GM12878 (cell line): ENCODE measurements at regions not wholly inside any gene's neighbourhood (a gene's known extent, or its start where the extent isn't known, plus 50 kb on each side); places are given as distances from the start of the nearest gene placed in this dataset.

ENCODE experiments used
- ATAC-seq: fragments of 200-7000 bp; cut with Tn5 transposase; 3 replicates; pipeline ENCODE4 v1.9.1; 2020; ENCODE audit warnings: mild to moderate bottlenecking, moderate library complexity
- BruUV-seq: library from RNA; stranded (reverse); fragments of 400-500 nt; replicated peaks from 2 replicates; lab custom pipeline; 2021; lab: Mats Ljungman, UMichigan
- CTCF ChIA-PET: fragments of 300-600 bp; sonication (Branson Sonifier 250); formaldehyde crosslinking; extraction: SDS; loops from one replicate; lab custom pipeline; 2021; ENCODE audit warnings: inconsistent platforms; lab: Yijun Ruan, JAX
- POLR2A ChIA-PET: fragments of 350-600 bp; formaldehyde crosslinking; extraction: SDS; loops from one replicate; lab custom pipeline; 2021; ENCODE audit warnings: inconsistent platforms; lab: Charles Lee
- RAD21 ChIA-PET: fragments of 300-600 bp; sonication (Branson Sonifier 250); formaldehyde crosslinking; loops from one replicate; lab custom pipeline; 2023; ENCODE audit warnings: antibody characterized with exemption; ENCODE audit not compliant: unreplicated experiment; lab: Charles Lee
- SMC1A ChIA-PET: fragments of 300-600 bp; sonication (Branson Sonifier 250); formaldehyde crosslinking; loops from one replicate; lab custom pipeline; 2023; ENCODE audit not compliant: unreplicated experiment, uncharacterized antibody; lab: Charles Lee
- DNase-seq: peaks from one replicate; pipeline ENCODE4 v3.0.0-alpha.2; 2011; ENCODE audit warnings: low read depth, low spot score
- FAIRE-seq: peaks from 3 replicates; lab custom pipeline; 2011; peaks lifted over from hg19 to GRCh38; lab: Jason Lieb, UNC
- H2AFZ ChIP-seq: 2 replicates; pipeline ENCODE4 v1.6.0; 2011; ENCODE audit warnings: low read depth, low read length, control low read depth; ENCODE audit not compliant: control insufficient read depth
- H3K27ac ChIP-seq: 2 replicates; pipeline ENCODE4 v1.5.1; 2011; ENCODE audit warnings: control low read depth; ENCODE audit not compliant: control insufficient read depth, insufficient read depth
- H3K27me3 ChIP-seq, 2 experiments: replicated peaks in 1 of 2; 2 replicates each; pipeline versions ENCODE4 v1.6.0 to v1.6.1; 2011; ENCODE audit warnings: low read length in 1 of 2; ENCODE audit not compliant: control insufficient read depth in 2 of 2, insufficient read depth in 2 of 2
- H3K36me3 ChIP-seq, 2 experiments: 2 replicates each; pipeline ENCODE4 v1.5.1; 2011; ENCODE audit warnings: low read length in 1 of 2; ENCODE audit not compliant: control insufficient read depth in 2 of 2, insufficient read depth in 2 of 2
- H3K4me1 ChIP-seq: 2 replicates; pipeline ENCODE4 v1.6.1; 2011; ENCODE audit warnings: mild to moderate bottlenecking, low read length, moderate library complexity, mixed read lengths; ENCODE audit not compliant: control insufficient read depth, insufficient read depth
- H3K4me2 ChIP-seq: 2 replicates; pipeline ENCODE4 v1.6.0; 2011; ENCODE audit warnings: control low read depth; ENCODE audit not compliant: control insufficient read depth, insufficient read depth
- H3K4me3 ChIP-seq: fragments of 200-600 bp; sonication (generic); 2 replicates; pipeline ENCODE4 v1.5.1; 2016
- H3K79me2 ChIP-seq: 2 replicates; pipeline ENCODE4 v1.6.0; 2011; ENCODE audit warnings: low read length; ENCODE audit not compliant: control insufficient read depth, insufficient read depth
- H3K9ac ChIP-seq: 2 replicates; pipeline ENCODE4 v1.8.0; 2011; ENCODE audit warnings: low read length, control low read depth, mixed read lengths; ENCODE audit not compliant: control insufficient read depth, insufficient read depth
- H3K9me3 ChIP-seq: replicated peaks from 3 replicates; pipeline ENCODE4 v1.5.1; 2011; ENCODE audit warnings: mild to moderate bottlenecking, low read length; ENCODE audit not compliant: control insufficient read depth, insufficient read depth
- H4K20me1 ChIP-seq: 2 replicates; pipeline ENCODE4 v1.6.0; 2011; ENCODE audit not compliant: control insufficient read depth, insufficient read depth
- ATF2 ChIP-seq: IDR thresholded peaks from 2 replicates; pipeline ENCODE4 v1.6.1; 2012; ENCODE audit warnings: low read length, inconsistent platforms
- HCFC1 ChIP-seq: fragments of 150-350 bp; IDR thresholded peaks from 2 replicates; pipeline ENCODE4 v1.6.1; 2014; ENCODE audit warnings: low read length
- MYC ChIP-seq: IDR thresholded peaks from 2 replicates; pipeline ENCODE4 v1.6.1; 2011; ENCODE audit warnings: mild to moderate bottlenecking, low read length, moderate library complexity, inconsistent platforms; ENCODE audit not compliant: insufficient read depth, insufficient replicate concordance, insufficient read length, severe bottlenecking
- NKRF ChIP-seq: fragments of 450-650 bp; conservative IDR thresholded peaks from 2 replicates; pipeline ENCODE4 v1.6.1; 2017; ENCODE audit warnings: mild to moderate bottlenecking, moderate library complexity
- RELA ChIP-seq: fragments of 450-650 bp; IDR thresholded peaks from 2 replicates; pipeline ENCODE4 v1.8.0; 2014; ENCODE audit warnings: borderline replicate concordance; ENCODE audit not compliant: partially characterized antibody
- SIX5 ChIP-seq: IDR thresholded peaks from 2 replicates; pipeline ENCODE4 v1.6.1; 2011; ENCODE audit warnings: mild to moderate bottlenecking, low read depth, low read length, moderate library complexity; ENCODE audit not compliant: severe bottlenecking
- WGBS: methylation state at CpG from one replicate; pipeline ENCODE4 v1.1.6; 2016; ENCODE audit warnings: low lambda C conversion rate; ENCODE audit not compliant: insufficient replicate concordance, insufficient coverage; ENCODE audit errors: missing lambda C conversion rate; 5-methylcytosine and 5-hydroxymethylcytosine counted together
- in situ Hi-C: fragments of 300-500 bp; cut with MboI; formaldehyde crosslinking; loops from 9 replicates; pipeline ENCODE4 v1.14.3; 2018; ENCODE audit warnings: mixed read lengths
- intact Hi-C: fragments of 100-400 bp; cut with micrococcal nuclease; formaldehyde crosslinking; loops from one replicate; pipeline ENCODE4 v1.14.2; 2022; ENCODE audit not compliant: unreplicated experiment

GRCh38 chr1:14220811-14221210 lies 377.7 kb upstream of the KAZN start:
- ChIA-PET POLR2A (no interaction called here), RAD21 (no interaction called here), SMC1A (no interaction called here), CTCF (no interaction called here)
- no peaks in the 10 kb centered on the region for H3K27me3 ChIP-seq
- H3K4me3 ChIP-seq: no peak overlapping the region
- no TSS peak for BruUV-seq
- intact Hi-C loops (no loop called here), in situ Hi-C loops (no loop called here)
- H3K4me2 ChIP-seq: no peak overlapping the region
- 12% methylated on average over 2 of the region's 2 CpGs for WGBS
- FAIRE-seq (no peak), ATAC-seq (no peak), DNase-seq (no peak)
- H3K79me2 ChIP-seq: no peaks in the 10 kb centered on the region
- H3K4me1 ChIP-seq: no peaks in the 10 kb centered on the region
- H3K9me3 ChIP-seq: no peaks in the 10 kb centered on the region
- TF ChIP-seq RELA: no peak
- TF ChIP-seq NKRF: no peak
- TF ChIP-seq ATF2: no peak
- no peak for TF ChIP-seq MYC
- TF ChIP-seq SIX5: no peak
- no peak for TF ChIP-seq HCFC1
- H3K27ac ChIP-seq: no peak overlapping the region
- no peaks in the 10 kb centered on the region for H3K36me3 ChIP-seq
- H3K9ac ChIP-seq: no peak overlapping the region
- no peak overlapping the region for H2AFZ ChIP-seq
- H4K20me1 ChIP-seq: no peaks in the 10 kb centered on the region
